ENCODE measurements at regions not wholly inside any gene's neighbourhood (a gene's known extent, or its start where the extent isn't known, plus 50 kb on each side); places are given as distances from the start of the nearest gene placed in this dataset.

- TF ChIP-seq CEBPB (IDR thresholded peaks at IDR 0.05) (no peak), TEAD4 (IDR thresholded peaks at IDR 0.05) (no peak), ZBTB7A (IDR thresholded peaks at IDR 0.05; ENCODE audit: low read depth) (no peak), TCF12 (IDR thresholded peaks at IDR 0.05; ENCODE audit: low read depth) (no peak), RAD21 (IDR thresholded peaks at IDR 0.05; ENCODE audit: low read depth) (no peak), TAF1 (IDR thresholded peaks at IDR 0.05; ENCODE audit: low read depth) (no peak), EGR1 (IDR thresholded peaks at IDR 0.05) (no peak)
- TF ChIP-seq, protein P1, sequence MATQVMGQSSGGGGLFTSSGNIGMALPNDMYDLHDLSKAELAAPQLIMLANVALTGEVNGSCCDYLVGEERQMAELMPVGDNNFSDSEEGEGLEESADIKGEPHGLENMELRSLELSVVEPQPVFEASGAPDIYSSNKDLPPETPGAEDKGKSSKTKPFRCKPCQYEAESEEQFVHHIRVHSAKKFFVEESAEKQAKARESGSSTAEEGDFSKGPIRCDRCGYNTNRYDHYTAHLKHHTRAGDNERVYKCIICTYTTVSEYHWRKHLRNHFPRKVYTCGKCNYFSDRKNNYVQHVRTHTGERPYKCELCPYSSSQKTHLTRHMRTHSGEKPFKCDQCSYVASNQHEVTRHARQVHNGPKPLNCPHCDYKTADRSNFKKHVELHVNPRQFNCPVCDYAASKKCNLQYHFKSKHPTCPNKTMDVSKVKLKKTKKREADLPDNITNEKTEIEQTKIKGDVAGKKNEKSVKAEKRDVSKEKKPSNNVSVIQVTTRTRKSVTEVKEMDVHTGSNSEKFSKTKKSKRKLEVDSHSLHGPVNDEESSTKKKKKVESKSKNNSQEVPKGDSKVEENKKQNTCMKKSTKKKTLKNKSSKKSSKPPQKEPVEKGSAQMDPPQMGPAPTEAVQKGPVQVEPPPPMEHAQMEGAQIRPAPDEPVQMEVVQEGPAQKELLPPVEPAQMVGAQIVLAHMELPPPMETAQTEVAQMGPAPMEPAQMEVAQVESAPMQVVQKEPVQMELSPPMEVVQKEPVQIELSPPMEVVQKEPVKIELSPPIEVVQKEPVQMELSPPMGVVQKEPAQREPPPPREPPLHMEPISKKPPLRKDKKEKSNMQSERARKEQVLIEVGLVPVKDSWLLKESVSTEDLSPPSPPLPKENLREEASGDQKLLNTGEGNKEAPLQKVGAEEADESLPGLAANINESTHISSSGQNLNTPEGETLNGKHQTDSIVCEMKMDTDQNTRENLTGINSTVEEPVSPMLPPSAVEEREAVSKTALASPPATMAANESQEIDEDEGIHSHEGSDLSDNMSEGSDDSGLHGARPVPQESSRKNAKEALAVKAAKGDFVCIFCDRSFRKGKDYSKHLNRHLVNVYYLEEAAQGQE (IDR thresholded peaks at IDR 0.05; ENCODE audit: low read depth): no peak
- TF ChIP-seq, protein P2, sequence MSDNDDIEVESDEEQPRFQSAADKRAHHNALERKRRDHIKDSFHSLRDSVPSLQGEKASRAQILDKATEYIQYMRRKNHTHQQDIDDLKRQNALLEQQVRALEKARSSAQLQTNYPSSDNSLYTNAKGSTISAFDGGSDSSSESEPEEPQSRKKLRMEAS (IDR thresholded peaks at IDR 0.05): no peak
These were observed 302.0 kb upstream of the RND3 start for GRCh38 chr2:150789376-150789905.

GRCh38 chr2:150788426-150789140, 301.1 kb upstream of the RND3 start:
- TF ChIP-seq TAF1 (IDR thresholded peaks at IDR 0.05; ENCODE audit: low read depth) (no peak), TEAD4 (IDR thresholded peaks at IDR 0.05) (no peak), NFIC (IDR thresholded peaks at IDR 0.05) (no peak), CREB1 (IDR thresholded peaks at IDR 0.05; ENCODE audit: low read depth) (no peak), EGR1 (IDR thresholded peaks at IDR 0.05) (no peak), RAD21 (IDR thresholded peaks at IDR 0.05; ENCODE audit: low read depth) (no peak), ZBTB7A (IDR thresholded peaks at IDR 0.05; ENCODE audit: low read depth) (no peak), TCF12 (IDR thresholded peaks at IDR 0.05; ENCODE audit: low read depth) (no peak), YY1 (IDR thresholded peaks at IDR 0.05; ENCODE audit: low read depth) (no peak), EP300 (IDR thresholded peaks at IDR 0.05; ENCODE audit: borderline replicate concordance) (no peak)
- TF ChIP-seq, protein P3, sequence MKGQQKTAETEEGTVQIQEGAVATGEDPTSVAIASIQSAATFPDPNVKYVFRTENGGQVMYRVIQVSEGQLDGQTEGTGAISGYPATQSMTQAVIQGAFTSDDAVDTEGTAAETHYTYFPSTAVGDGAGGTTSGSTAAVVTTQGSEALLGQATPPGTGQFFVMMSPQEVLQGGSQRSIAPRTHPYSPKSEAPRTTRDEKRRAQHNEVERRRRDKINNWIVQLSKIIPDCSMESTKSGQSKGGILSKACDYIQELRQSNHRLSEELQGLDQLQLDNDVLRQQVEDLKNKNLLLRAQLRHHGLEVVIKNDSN (IDR thresholded peaks at IDR 0.05): no peak
- TF ChIP-seq, protein P2 (IDR thresholded peaks at IDR 0.05): no peak
- TF ChIP-seq, protein P1 (IDR thresholded peaks at IDR 0.05; ENCODE audit: low read depth): no peak

DNA sequence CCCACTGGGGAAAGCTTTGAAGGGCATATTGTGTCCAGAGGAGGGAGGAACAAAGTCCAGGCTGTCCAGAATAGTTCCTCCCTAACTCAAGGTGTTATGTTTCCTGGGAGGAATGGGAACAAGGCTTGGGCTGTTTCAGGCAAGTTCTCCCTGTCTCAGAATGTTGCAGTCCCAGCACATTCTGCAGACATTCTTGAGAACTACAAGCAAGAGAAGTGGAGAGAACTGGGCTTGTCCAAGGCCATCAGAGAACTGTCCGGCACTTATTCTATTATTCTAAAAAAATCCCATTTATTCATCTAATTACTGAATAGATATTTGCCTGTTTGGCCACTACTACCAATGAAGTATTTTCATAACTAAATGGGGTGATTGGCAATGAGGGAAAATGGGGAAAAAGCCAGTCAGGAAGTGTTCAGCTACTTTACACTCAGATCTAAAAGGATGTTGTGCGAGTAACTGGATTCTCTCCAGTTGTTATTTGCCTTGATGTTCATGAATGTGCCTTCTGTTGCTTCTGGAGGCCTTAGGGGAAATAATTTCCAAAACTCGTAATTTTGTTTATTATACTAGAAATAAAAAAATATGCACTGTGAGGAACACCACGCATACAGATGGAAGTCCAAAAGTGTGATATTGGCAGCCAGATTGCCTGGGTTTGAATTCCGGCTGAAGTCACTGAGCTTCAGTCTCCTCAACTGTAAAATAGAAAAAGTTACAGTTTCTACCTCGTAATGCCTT, 300.1 kb upstream of the RND3 start:
- TF ChIP-seq, protein P3 (IDR thresholded peaks at IDR 0.05): no peak

- TF ChIP-seq CEBPB (IDR thresholded peaks at IDR 0.05) (no peak), TAF1 (IDR thresholded peaks at IDR 0.05; ENCODE audit: low read depth) (no peak), NFIC (IDR thresholded peaks at IDR 0.05) (no peak), TEAD4 (IDR thresholded peaks at IDR 0.05) (no peak)
- TF ChIP-seq, protein P3 (IDR thresholded peaks at IDR 0.05): no peak
These were observed 296.9 kb upstream of the RND3 start for GRCh38 chr2:150784389-150784788.

DNA sequence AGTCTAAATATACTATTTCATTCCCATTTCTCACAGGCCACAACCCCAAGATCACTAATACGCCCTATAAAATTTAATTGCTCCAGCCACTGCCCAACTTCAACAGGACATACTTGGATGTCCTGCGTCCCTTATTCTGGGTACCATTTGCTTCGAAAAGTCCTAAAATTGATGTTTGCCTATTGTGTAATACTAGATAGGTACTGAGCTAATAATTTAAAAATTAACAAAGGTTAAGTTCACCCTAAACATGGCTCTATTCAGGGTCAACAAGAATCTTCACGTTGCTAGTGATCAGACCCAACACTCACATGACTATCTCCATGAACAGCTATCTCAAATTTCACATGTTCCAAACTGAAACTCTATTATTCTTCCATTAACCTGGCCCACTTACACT, 296.4 kb upstream of the RND3 start:
- TF ChIP-seq, protein P3 (IDR thresholded peaks at IDR 0.05): no peak
- TF ChIP-seq TCF12 (IDR thresholded peaks at IDR 0.05; ENCODE audit: low read depth) (no peak), ZBTB7A (IDR thresholded peaks at IDR 0.05; ENCODE audit: low read depth) (no peak), FOXM1 (IDR thresholded peaks at IDR 0.05; ENCODE audit: borderline replicate concordance, low read depth) (no peak)
- TF ChIP-seq, protein P2 (IDR thresholded peaks at IDR 0.05): no peak
